ENCODE measurements at regions not wholly inside any gene's neighbourhood (a gene's known extent, or its start where the extent isn't known, plus 50 kb on each side); places are given as distances from the start of the nearest gene placed in this dataset.

- TF ChIP-seq, protein P1, sequence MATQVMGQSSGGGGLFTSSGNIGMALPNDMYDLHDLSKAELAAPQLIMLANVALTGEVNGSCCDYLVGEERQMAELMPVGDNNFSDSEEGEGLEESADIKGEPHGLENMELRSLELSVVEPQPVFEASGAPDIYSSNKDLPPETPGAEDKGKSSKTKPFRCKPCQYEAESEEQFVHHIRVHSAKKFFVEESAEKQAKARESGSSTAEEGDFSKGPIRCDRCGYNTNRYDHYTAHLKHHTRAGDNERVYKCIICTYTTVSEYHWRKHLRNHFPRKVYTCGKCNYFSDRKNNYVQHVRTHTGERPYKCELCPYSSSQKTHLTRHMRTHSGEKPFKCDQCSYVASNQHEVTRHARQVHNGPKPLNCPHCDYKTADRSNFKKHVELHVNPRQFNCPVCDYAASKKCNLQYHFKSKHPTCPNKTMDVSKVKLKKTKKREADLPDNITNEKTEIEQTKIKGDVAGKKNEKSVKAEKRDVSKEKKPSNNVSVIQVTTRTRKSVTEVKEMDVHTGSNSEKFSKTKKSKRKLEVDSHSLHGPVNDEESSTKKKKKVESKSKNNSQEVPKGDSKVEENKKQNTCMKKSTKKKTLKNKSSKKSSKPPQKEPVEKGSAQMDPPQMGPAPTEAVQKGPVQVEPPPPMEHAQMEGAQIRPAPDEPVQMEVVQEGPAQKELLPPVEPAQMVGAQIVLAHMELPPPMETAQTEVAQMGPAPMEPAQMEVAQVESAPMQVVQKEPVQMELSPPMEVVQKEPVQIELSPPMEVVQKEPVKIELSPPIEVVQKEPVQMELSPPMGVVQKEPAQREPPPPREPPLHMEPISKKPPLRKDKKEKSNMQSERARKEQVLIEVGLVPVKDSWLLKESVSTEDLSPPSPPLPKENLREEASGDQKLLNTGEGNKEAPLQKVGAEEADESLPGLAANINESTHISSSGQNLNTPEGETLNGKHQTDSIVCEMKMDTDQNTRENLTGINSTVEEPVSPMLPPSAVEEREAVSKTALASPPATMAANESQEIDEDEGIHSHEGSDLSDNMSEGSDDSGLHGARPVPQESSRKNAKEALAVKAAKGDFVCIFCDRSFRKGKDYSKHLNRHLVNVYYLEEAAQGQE (IDR thresholded peaks at IDR 0.05; ENCODE audit: insufficient read depth in 1 of 2, low read depth in 2 of 2, low read length in 2 of 2) = no peak
- TF ChIP-seq SIN3A (IDR thresholded peaks at IDR 0.05; ENCODE audit: borderline replicate concordance, insufficient read depth, low read length) (no peak), TAF1 (IDR thresholded peaks at IDR 0.05; ENCODE audit: borderline replicate concordance, insufficient read depth, low read length) (no peak), FOXP2 (optimal IDR thresholded peaks at IDR 0.05; ENCODE audit: borderline replicate concordance, extremely low read depth, extremely low read length, insufficient read depth) (no peak), POLR2AphosphoS5 (IDR thresholded peaks at IDR 0.05; ENCODE audit: low read depth, low read length) (no peak)
Measured at GRCh38 chr7:81600608-81601007, 169.2 kb downstream of the HGF start.

GRCh38 chr7:81598951-81599350 lies 170.9 kb downstream of the HGF start:
- no peak for TF ChIP-seq TAF1 (IDR thresholded peaks at IDR 0.05; ENCODE audit: borderline replicate concordance, insufficient read depth, low read length)
- no peak for TF ChIP-seq POLR2AphosphoS5 (IDR thresholded peaks at IDR 0.05; ENCODE audit: low read depth, low read length)
- TF ChIP-seq SIN3A (IDR thresholded peaks at IDR 0.05; ENCODE audit: borderline replicate concordance, insufficient read depth, low read length) = no peak
- TF ChIP-seq, protein P1 (IDR thresholded peaks at IDR 0.05; ENCODE audit: insufficient read depth in 1 of 2, low read depth in 2 of 2, low read length in 2 of 2) = no peak
- TF ChIP-seq FOXP2 (optimal IDR thresholded peaks at IDR 0.05; ENCODE audit: borderline replicate concordance, extremely low read depth, extremely low read length, insufficient read depth) = no peak

DNA sequence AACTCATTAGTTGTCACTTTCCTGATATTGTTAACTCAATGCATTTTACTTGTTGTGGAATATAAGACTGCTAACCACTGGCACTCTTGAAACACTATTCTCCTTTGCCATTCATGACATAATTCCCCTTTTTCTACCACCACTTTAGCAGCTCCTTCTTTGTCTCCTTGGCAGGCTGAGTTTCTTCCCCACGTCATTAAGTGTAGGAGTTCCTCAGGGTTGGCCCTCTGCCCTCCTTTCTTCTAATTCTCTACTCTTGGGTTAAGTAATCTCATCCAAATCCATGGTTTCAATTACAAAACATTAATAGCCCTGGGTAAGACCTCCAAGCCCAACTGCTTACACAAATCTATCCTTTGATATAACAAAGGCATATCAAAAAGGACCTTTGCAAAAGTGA lies 175.1 kb downstream of the HGF start:
- TF ChIP-seq FOXP2 (optimal IDR thresholded peaks at IDR 0.05; ENCODE audit: borderline replicate concordance, extremely low read depth, extremely low read length, insufficient read depth) (no peak), SIN3A (IDR thresholded peaks at IDR 0.05; ENCODE audit: borderline replicate concordance, insufficient read depth, low read length) (no peak), POLR2AphosphoS5 (IDR thresholded peaks at IDR 0.05; ENCODE audit: low read depth, low read length) (no peak), TAF1 (IDR thresholded peaks at IDR 0.05; ENCODE audit: borderline replicate concordance, insufficient read depth, low read length) (no peak)
- TF ChIP-seq, protein P1 (IDR thresholded peaks at IDR 0.05; ENCODE audit: insufficient read depth in 1 of 2, low read depth in 2 of 2, low read length in 2 of 2) = no peak

- TF ChIP-seq FOXP2 (optimal IDR thresholded peaks at IDR 0.05; ENCODE audit: borderline replicate concordance, extremely low read depth, extremely low read length, insufficient read depth) = no peak
- no peak for TF ChIP-seq POLR2AphosphoS5 (IDR thresholded peaks at IDR 0.05; ENCODE audit: low read depth, low read length)
- no peak for TF ChIP-seq TAF1 (IDR thresholded peaks at IDR 0.05; ENCODE audit: borderline replicate concordance, insufficient read depth, low read length)
- TF ChIP-seq, protein P1 (IDR thresholded peaks at IDR 0.05; ENCODE audit: insufficient read depth in 1 of 2, low read depth in 2 of 2, low read length in 2 of 2) = no peak
- TF ChIP-seq SIN3A (IDR thresholded peaks at IDR 0.05; ENCODE audit: borderline replicate concordance, insufficient read depth, low read length) = no peak
Measured at GRCh38 chr7:81590131-81590530, 179.7 kb downstream of the HGF start.

GRCh38 chr7:81584667-81585066 lies 185.2 kb downstream of the HGF start:
- TF ChIP-seq SIN3A (IDR thresholded peaks at IDR 0.05; ENCODE audit: borderline replicate concordance, insufficient read depth, low read length) = no peak

All from PFSK-1 (cell line).